ENCODE measurements at regions not wholly inside any gene's neighbourhood (a gene's known extent, or its start where the extent isn't known, plus 50 kb on each side); places are given as distances from the start of the nearest gene placed in this dataset.

- TF ChIP-seq POLR2AphosphoS5 (IDR thresholded peaks at IDR 0.05) = peak in 1 of 3 donors; percentile 29
- TF ChIP-seq CTCF (IDR thresholded peaks at IDR 0.05) = no peak
- no peak for TF ChIP-seq EP300 (IDR thresholded peaks at IDR 0.05)
- TF ChIP-seq POLR2A (IDR thresholded peaks at IDR 0.05) = no peak
Measured at GRCh38 chr16:65249768-65250167, 127.9 kb upstream of the CDH11 start.
